ENCODE measurements at regions not wholly inside any gene's neighbourhood (a gene's known extent, or its start where the extent isn't known, plus 50 kb on each side); places are given as distances from the start of the nearest gene placed in this dataset.

- Histone ChIP-seq H3K4me3 (no peak overlapping the region), H3K4me1 (no peaks in the 10 kb centered on the region), H3K27me3 (no peaks in the 10 kb centered on the region), H3K9me3 (peaks cover 0 to 12% (median 0%) of the 10 kb centered on the region in 3 donors), H3K27ac (peak overlapping the region in 2 of 4 donors; percentile 17 to 29), H3K36me3 (no peaks in the 10 kb centered on the region)
- in situ Hi-C loops (cut with MboI; ENCODE audit: low sequenced_read_pairs in 4 of 4) (no loop called here), intact Hi-C loops (cut with DNase I; ENCODE audit: low total_unique reads) (no loop called here)
- no peak for ATAC-seq
- TF ChIP-seq POLR2A (IDR thresholded peaks at IDR 0.05), result no peak
- no peak for TF ChIP-seq CTCF (IDR thresholded peaks at IDR 0.05 in 4 of 5, conservative IDR thresholded peaks at IDR 0.05 in 1 of 5)
- no peak for DNase-seq
Observed at GRCh38 chr6:140138311-140139010, 764.0 kb upstream of the CITED2 start.

GRCh38 chr6:140134224-140134623 lies 759.8 kb upstream of the CITED2 start:
- TF ChIP-seq CTCF (IDR thresholded peaks at IDR 0.05 in 4 of 5, conservative IDR thresholded peaks at IDR 0.05 in 1 of 5), result no peak
- no peak for TF ChIP-seq POLR2A (IDR thresholded peaks at IDR 0.05)
- intact Hi-C loops (cut with DNase I; ENCODE audit: low total_unique reads) (no loop called here), in situ Hi-C loops (cut with MboI; ENCODE audit: low sequenced_read_pairs in 4 of 4) (no loop called here)
- Histone ChIP-seq H3K27me3 (no peaks in the 10 kb centered on the region), H3K4me3 (no peak overlapping the region), H3K9me3 (peaks cover 0 to 19% (median 0%) of the 10 kb centered on the region in 3 donors), H3K36me3 (no peaks in the 10 kb centered on the region), H3K4me1 (no peaks in the 10 kb centered on the region), H3K27ac (no peak overlapping the region)
- no peak for ATAC-seq
- no peak for DNase-seq

GRCh38 chr6:140130074-140130473 lies 755.6 kb upstream of the CITED2 start:
- Histone ChIP-seq H3K4me3 (no peak overlapping the region), H3K36me3 (no peaks in the 10 kb centered on the region), H3K9me3 (peaks cover 0 to 14% (median 0%) of the 10 kb centered on the region in 3 donors), H3K27me3 (no peaks in the 10 kb centered on the region), H3K27ac (no peak overlapping the region), H3K4me1 (no peaks in the 10 kb centered on the region)
- TF ChIP-seq POLR2A (IDR thresholded peaks at IDR 0.05) (no peak), CTCF (IDR thresholded peaks at IDR 0.05 in 4 of 5, conservative IDR thresholded peaks at IDR 0.05 in 1 of 5) (no peak)
- in situ Hi-C loops (cut with MboI; ENCODE audit: low sequenced_read_pairs in 4 of 4), result no loop called here
- DNase-seq, result no peak
- ATAC-seq, result no peak
- intact Hi-C loops (cut with DNase I; ENCODE audit: low total_unique reads), result no loop called here

GRCh38 chr6:140124498-140124897 lies 750.0 kb upstream of the CITED2 start:
- Histone ChIP-seq H3K9me3 (peaks cover 0 to 4% (median 0%) of the 10 kb centered on the region in 3 donors), H3K27ac (no peak overlapping the region), H3K36me3 (no peaks in the 10 kb centered on the region), H3K27me3 (no peaks in the 10 kb centered on the region), H3K4me3 (no peak overlapping the region), H3K4me1 (no peaks in the 10 kb centered on the region)
- in situ Hi-C loops (cut with MboI; ENCODE audit: low sequenced_read_pairs in 4 of 4), result no loop called here
- no peak for TF ChIP-seq POLR2A (IDR thresholded peaks at IDR 0.05)
- no peak for TF ChIP-seq CTCF (IDR thresholded peaks at IDR 0.05 in 4 of 5, conservative IDR thresholded peaks at IDR 0.05 in 1 of 5)
- ATAC-seq (no peak), DNase-seq (no peak)
- intact Hi-C loops (cut with DNase I; ENCODE audit: low total_unique reads), result no loop called here

GRCh38 chr6:140108167-140108566 lies 733.7 kb upstream of the CITED2 start:
- no peak for DNase-seq
- no peaks in the 10 kb centered on the region for H3K36me3 ChIP-seq
- H3K4me1 ChIP-seq, result no peaks in the 10 kb centered on the region
- H3K4me3 ChIP-seq, result no peak overlapping the region
- in situ Hi-C loops (cut with MboI; ENCODE audit: low sequenced_read_pairs in 4 of 4), result no loop called here
- intact Hi-C loops (cut with DNase I; ENCODE audit: low total_unique reads), result no loop called here
- TF ChIP-seq POLR2A (IDR thresholded peaks at IDR 0.05) (no peak), CTCF (IDR thresholded peaks at IDR 0.05 in 4 of 5, conservative IDR thresholded peaks at IDR 0.05 in 1 of 5) (no peak)
- no peak for ATAC-seq
- H3K27me3 ChIP-seq, result no peaks in the 10 kb centered on the region
- H3K27ac ChIP-seq, result no peak overlapping the region
- H3K9me3 ChIP-seq, result no peaks in the 10 kb centered on the region
